ENCODE measurements at regions not wholly inside any gene's neighbourhood (a gene's known extent, or its start where the extent isn't known, plus 50 kb on each side); places are given as distances from the start of the nearest gene placed in this dataset.

DNA sequence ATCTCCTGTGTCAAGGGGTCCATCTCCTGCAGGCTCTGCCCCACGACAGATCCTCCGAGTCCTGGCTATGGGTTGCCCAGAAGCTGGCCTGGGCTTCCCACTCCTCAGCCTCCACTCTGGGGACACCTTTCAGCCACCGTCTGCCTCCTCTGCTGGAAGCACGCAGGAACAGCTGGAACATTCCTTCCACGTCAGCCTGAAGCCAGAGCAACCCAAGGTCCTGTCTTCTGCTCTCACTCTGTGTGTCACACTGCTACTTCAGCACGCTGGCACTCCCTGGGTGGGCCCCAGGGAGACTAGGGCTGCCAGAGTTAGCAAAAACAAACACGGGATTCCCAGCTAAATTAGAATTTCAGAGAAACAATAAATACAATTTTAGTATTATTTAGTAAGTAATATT lies 148.8 kb downstream of the HRH4 start:
- TF ChIP-seq, protein P1, sequence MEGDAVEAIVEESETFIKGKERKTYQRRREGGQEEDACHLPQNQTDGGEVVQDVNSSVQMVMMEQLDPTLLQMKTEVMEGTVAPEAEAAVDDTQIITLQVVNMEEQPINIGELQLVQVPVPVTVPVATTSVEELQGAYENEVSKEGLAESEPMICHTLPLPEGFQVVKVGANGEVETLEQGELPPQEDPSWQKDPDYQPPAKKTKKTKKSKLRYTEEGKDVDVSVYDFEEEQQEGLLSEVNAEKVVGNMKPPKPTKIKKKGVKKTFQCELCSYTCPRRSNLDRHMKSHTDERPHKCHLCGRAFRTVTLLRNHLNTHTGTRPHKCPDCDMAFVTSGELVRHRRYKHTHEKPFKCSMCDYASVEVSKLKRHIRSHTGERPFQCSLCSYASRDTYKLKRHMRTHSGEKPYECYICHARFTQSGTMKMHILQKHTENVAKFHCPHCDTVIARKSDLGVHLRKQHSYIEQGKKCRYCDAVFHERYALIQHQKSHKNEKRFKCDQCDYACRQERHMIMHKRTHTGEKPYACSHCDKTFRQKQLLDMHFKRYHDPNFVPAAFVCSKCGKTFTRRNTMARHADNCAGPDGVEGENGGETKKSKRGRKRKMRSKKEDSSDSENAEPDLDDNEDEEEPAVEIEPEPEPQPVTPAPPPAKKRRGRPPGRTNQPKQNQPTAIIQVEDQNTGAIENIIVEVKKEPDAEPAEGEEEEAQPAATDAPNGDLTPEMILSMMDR (IDR thresholded peaks at IDR 0.05), result no peak
- no peak for TF ChIP-seq POLR2AphosphoS5 (IDR thresholded peaks at IDR 0.05; ENCODE audit: low read depth, low read length)
- TF ChIP-seq, protein P2, sequence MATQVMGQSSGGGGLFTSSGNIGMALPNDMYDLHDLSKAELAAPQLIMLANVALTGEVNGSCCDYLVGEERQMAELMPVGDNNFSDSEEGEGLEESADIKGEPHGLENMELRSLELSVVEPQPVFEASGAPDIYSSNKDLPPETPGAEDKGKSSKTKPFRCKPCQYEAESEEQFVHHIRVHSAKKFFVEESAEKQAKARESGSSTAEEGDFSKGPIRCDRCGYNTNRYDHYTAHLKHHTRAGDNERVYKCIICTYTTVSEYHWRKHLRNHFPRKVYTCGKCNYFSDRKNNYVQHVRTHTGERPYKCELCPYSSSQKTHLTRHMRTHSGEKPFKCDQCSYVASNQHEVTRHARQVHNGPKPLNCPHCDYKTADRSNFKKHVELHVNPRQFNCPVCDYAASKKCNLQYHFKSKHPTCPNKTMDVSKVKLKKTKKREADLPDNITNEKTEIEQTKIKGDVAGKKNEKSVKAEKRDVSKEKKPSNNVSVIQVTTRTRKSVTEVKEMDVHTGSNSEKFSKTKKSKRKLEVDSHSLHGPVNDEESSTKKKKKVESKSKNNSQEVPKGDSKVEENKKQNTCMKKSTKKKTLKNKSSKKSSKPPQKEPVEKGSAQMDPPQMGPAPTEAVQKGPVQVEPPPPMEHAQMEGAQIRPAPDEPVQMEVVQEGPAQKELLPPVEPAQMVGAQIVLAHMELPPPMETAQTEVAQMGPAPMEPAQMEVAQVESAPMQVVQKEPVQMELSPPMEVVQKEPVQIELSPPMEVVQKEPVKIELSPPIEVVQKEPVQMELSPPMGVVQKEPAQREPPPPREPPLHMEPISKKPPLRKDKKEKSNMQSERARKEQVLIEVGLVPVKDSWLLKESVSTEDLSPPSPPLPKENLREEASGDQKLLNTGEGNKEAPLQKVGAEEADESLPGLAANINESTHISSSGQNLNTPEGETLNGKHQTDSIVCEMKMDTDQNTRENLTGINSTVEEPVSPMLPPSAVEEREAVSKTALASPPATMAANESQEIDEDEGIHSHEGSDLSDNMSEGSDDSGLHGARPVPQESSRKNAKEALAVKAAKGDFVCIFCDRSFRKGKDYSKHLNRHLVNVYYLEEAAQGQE (IDR thresholded peaks at IDR 0.05; ENCODE audit: insufficient read depth in 1 of 2, low read depth in 2 of 2, low read length in 1 of 2), result no peak
